Activated CD4-positive, alpha-beta T cell treated with anti-CD3 and anti-CD28 coated beads, Interleukin-2, amount 10 ng/mL, durations not matched to agents 7 days and 5 days (primary cell): ENCODE measurements at regions not wholly inside any gene's neighbourhood (a gene's known extent, or its start where the extent isn't known, plus 50 kb on each side); places are given as distances from the start of the nearest gene placed in this dataset.

Experiments used
- CTCF ChIA-PET: fragments of 350-600 bp; sonication (Branson Sonifier 250); formaldehyde crosslinking; loops from one replicate; lab custom pipeline; 2021; ENCODE audit warnings: antibody characterized with exemption; lab: Charles Lee
- POLR2A ChIA-PET: fragments of 350-600 bp; sonication (Branson Sonifier 250); formaldehyde crosslinking; loops from one replicate; lab custom pipeline; 2021; ENCODE audit warnings: antibody characterized with exemption; lab: Charles Lee
- DNase-seq: peaks from one replicate; pipeline ENCODE4 v3.0.0-alpha.2; 2020
- H3K27ac Mint-ChIP-seq: one replicate; pipeline ENCODE4 v1.8.0; 2021; ENCODE audit warnings: mild to moderate bottlenecking, moderate library complexity, mixed read lengths
- H3K27me3 Mint-ChIP-seq: one replicate; pipeline ENCODE4 v1.8.0; 2021; ENCODE audit warnings: mixed read lengths
- H3K36me3 Mint-ChIP-seq: one replicate; pipeline ENCODE4 v1.8.0; 2021; ENCODE audit warnings: low read depth, mixed read lengths
- H3K4me1 Mint-ChIP-seq: one replicate; pipeline ENCODE4 v1.8.0; 2021; ENCODE audit warnings: mixed read lengths
- H3K4me3 Mint-ChIP-seq: one replicate; pipeline ENCODE4 v1.8.0; 2021; ENCODE audit warnings: mild to moderate bottlenecking, moderate library complexity, mixed read lengths
- H3K9me3 Mint-ChIP-seq: one replicate; pipeline ENCODE4 v1.8.0; 2021; ENCODE audit warnings: mixed read lengths

DNA sequence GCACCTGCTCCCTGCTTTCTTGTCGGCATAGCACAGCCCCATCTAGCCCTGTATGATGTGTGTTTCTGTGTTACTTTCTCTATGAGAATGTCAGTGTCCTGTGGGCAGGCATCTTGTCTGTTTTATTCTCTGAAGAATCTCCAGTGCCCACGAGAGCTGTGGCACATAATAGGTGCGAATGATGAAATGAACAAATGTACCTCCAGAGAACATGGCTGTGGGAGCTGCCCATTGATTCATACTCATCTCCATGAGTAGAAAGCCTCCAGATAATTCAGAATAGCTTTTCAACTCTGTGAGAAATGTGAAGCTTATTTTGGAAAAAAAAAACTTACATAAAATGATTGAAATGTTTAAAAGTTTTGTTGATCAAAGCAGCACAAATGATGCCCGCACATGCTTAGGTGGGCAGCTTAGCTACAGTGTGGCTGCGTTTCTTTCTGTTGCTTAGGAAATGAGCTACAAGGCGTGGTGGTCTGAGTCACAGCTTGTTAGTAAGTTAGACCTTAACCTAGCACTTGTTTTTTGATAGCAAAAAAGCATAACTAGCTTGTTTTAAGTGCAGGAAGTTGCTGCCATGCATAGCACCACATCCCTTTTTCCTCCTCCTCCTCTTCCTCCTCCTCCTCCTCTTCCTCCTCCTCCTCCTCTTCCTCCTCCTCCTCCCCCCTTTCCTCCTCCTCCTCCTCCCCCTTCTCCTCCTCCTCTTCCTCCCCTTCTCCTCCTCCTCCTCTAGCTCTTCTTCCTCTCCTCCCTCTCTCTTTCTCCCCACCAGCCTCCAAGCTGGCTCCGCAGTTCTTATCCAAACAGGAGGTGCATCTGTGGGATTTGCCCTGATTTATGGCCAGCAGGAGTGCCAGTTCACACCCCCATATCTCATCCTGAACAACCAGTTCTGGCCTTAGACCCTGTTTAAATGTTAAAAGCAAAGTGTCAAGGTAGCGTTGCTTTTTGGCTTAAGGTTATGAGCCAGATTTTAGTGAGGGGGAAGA lies 221.5 kb downstream of the IRF8 start:
- no peak overlapping the region for H3K27ac Mint-ChIP-seq
- H3K36me3 Mint-ChIP-seq: no peaks in the 10 kb centered on the region
- CTCF ChIA-PET: interaction anchor here (0.6 to 1.4 kb wide), 4 partner anchors 9 to 294 kb away, joined by 3 to 5 read pairs (median 4); no protein-coding TSS in a partner anchor
- H3K27me3 Mint-ChIP-seq: peaks cover 11% of the 10 kb centered on the region
- H3K4me1 Mint-ChIP-seq: no peaks in the 10 kb centered on the region
- H3K4me3 Mint-ChIP-seq: no peak overlapping the region
- DNase-seq: no peak
- no peaks in the 10 kb centered on the region for H3K9me3 Mint-ChIP-seq
- POLR2A ChIA-PET: no interaction called here

DNA sequence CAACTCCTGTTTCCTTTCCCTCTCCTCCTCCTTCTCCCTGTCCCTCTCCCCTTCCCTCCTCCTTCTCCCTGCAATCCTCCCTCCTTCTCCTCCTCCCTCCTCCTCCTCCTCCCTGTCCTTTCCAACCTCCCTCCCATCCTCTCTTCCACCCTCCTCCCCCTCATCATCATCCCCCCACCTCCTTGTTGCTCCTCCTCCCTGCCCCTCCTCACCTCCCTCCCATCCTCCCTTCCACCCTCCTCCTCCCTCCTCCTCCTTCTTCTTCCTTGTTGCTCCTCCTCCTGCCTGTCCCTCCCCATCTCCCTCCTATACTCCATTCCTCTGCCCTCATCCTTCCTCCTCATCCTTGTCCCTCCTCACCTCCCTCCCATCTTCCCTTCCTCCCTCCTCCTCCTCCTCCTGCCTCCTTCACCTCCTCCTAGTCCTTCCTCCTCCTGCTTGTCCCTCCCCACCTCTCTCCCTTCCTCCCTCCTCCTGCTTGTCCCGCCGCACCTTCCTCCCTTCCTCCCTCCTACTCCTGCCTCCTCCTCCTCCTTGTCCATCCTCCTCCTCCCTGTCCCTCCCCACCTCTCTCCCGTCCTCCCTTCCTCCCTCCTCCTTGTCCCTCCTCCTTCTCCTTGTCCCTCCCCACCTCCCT lies 222.5 kb downstream of the IRF8 start:
- Mint-ChIP-seq H3K4me3 (no peak overlapping the region), H3K27ac (no peak overlapping the region), H3K27me3 (peaks cover 11% of the 10 kb centered on the region), H3K9me3 (no peaks in the 10 kb centered on the region), H3K4me1 (no peaks in the 10 kb centered on the region), H3K36me3 (no peaks in the 10 kb centered on the region)
- ChIA-PET POLR2A (no interaction called here), CTCF (interaction anchor here (0.6 kb wide), 2 partner anchors 109 to 295 kb away, joined by 4 to 5 read pairs; no protein-coding TSS in a partner anchor)
- DNase-seq: no peak

DNA sequence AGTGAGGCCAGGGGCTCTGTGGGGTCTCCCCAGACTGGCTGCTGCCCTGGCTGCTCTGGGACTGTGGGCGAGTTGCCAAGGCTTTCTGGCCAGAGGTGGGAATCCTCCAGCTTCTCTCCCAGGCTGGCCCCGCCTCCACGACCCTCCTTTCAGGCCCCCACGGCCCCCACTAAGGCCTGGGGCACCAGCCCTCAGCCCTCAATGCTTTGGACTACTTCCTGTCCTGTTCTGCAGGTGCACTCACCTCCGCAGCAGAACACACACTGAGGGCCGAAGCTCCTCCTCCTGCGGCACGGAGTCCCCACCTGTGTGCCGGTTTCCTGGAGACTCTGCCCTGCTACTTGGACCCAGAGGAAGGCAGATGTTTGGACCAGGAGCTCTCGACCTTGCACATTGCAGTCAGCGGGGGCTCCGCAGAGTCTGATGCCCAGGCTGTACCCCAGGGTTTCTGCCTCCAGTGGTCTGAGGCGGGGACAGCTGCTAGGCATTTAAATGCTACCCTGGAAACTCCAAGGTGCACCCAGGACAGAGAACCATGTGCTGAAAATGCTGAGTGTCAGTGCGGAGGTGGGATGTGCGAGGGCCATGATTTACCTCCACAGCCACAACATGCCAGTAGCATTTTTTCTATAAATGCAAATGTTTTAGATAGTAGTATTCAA lies 223.8 kb downstream of the IRF8 start:
- Mint-ChIP-seq H3K36me3 (no peaks in the 10 kb centered on the region), H3K27ac (peak overlapping the region; percentile 19), H3K4me3 (no peak overlapping the region), H3K27me3 (peaks cover 11% of the 10 kb centered on the region), H3K9me3 (no peaks in the 10 kb centered on the region), H3K4me1 (no peaks in the 10 kb centered on the region)
- no peak for DNase-seq
- ChIA-PET POLR2A (no interaction called here), CTCF (interaction anchor here (0.6 kb wide), 1 partner anchor 8 kb away, joined by 3 read pairs; no protein-coding TSS in a partner anchor)

- H3K36me3 Mint-ChIP-seq: no peaks in the 10 kb centered on the region
- H3K4me3 Mint-ChIP-seq: no peak overlapping the region
- peaks cover 11% of the 10 kb centered on the region for H3K27me3 Mint-ChIP-seq
- H3K9me3 Mint-ChIP-seq: no peaks in the 10 kb centered on the region
- CTCF ChIA-PET: interaction anchor here (1.1 kb wide), 1 partner anchor 1301 kb away, joined by 4 read pairs; no protein-coding TSS in a partner anchor
- no peak for DNase-seq
- H3K27ac Mint-ChIP-seq: no peak overlapping the region
- no peaks in the 10 kb centered on the region for H3K4me1 Mint-ChIP-seq
- POLR2A ChIA-PET: no interaction called here
These were observed 225.4 kb downstream of the IRF8 start for GRCh38 chr16:86124321-86124720.

GRCh38 chr16:86126891-86127290 lies 227.9 kb downstream of the IRF8 start:
- ChIA-PET CTCF (no interaction called here), POLR2A (no interaction called here)
- Mint-ChIP-seq H3K4me1 (no peaks in the 10 kb centered on the region), H3K9me3 (no peaks in the 10 kb centered on the region), H3K27me3 (peaks cover 8% of the 10 kb centered on the region), H3K4me3 (no peak overlapping the region), H3K36me3 (no peaks in the 10 kb centered on the region), H3K27ac (no peak overlapping the region)
- DNase-seq: no peak

DNA sequence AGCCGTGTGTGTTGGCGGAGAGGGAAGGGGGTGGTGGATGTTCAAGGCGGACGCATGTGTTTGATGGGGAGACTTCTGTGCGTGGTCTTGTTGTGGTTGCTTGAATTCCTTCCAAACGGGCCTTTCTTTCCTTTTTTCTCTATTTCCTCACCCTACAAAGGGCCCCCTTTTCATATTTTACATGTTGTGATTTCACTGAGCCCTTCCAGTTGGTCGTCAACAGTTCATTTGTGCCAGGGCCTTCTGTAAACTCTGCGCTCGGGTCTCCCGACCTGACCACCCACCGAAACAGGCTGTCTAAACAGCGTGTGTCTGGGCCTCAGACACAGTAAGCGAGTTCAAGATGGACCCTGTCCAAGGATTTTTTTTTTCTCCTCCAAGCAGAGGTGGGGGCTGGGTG lies 228.4 kb downstream of the IRF8 start:
- no peak for DNase-seq
- Mint-ChIP-seq H3K4me3 (no peak overlapping the region), H3K36me3 (no peaks in the 10 kb centered on the region), H3K4me1 (no peaks in the 10 kb centered on the region), H3K27me3 (peaks cover 8% of the 10 kb centered on the region), H3K9me3 (no peaks in the 10 kb centered on the region), H3K27ac (no peak overlapping the region)
- POLR2A ChIA-PET: no interaction called here
- CTCF ChIA-PET: no interaction called here

DNA sequence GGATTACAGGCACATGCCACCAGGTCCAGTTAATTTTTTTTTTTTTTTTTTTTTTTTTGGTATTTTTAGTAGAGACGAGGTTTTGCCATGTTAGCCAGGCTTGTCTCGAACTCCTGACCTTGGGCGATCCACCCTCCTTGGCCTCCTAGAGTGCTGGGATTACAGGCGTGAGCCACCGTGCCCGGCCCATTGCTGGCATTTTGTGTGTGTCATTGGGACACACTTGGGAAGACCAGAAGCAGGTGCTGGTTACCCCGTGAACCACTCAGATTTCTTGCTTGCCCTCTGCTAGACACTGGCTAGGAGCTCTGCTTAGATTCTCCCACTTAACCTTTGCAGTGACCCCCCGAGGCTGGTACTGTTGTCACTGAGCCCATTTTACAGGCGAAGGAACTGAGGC lies 229.3 kb downstream of the IRF8 start:
- ChIA-PET CTCF (interaction anchor here (0.7 kb wide), 1 partner anchor 150 kb away, joined by 4 read pairs; no protein-coding TSS in a partner anchor), POLR2A (no interaction called here)
- Mint-ChIP-seq H3K4me1 (no peaks in the 10 kb centered on the region), H3K4me3 (no peak overlapping the region), H3K27ac (no peak overlapping the region), H3K36me3 (no peaks in the 10 kb centered on the region), H3K27me3 (peaks cover 8% of the 10 kb centered on the region), H3K9me3 (no peaks in the 10 kb centered on the region)
- no peak for DNase-seq

GRCh38 chr16:86129541-86129940 lies 230.6 kb downstream of the IRF8 start:
- Mint-ChIP-seq H3K4me1 (no peaks in the 10 kb centered on the region), H3K9me3 (no peaks in the 10 kb centered on the region), H3K4me3 (no peak overlapping the region), H3K36me3 (no peaks in the 10 kb centered on the region), H3K27ac (no peak overlapping the region), H3K27me3 (peaks cover 7% of the 10 kb centered on the region)
- ChIA-PET CTCF (interaction anchor here (1.4 kb wide), 1 partner anchor 11 kb away, joined by 3 read pairs; no protein-coding TSS in a partner anchor), POLR2A (no interaction called here)
- no peak for DNase-seq

GRCh38 chr16:86133377-86133776 lies 234.4 kb downstream of the IRF8 start:
- Mint-ChIP-seq H3K36me3 (no peaks in the 10 kb centered on the region), H3K27me3 (peaks cover 4% of the 10 kb centered on the region), H3K9me3 (no peaks in the 10 kb centered on the region), H3K4me1 (no peaks in the 10 kb centered on the region), H3K27ac (no peak overlapping the region), H3K4me3 (no peak overlapping the region)
- DNase-seq: no peak
- ChIA-PET CTCF (no interaction called here), POLR2A (no interaction called here)

DNA sequence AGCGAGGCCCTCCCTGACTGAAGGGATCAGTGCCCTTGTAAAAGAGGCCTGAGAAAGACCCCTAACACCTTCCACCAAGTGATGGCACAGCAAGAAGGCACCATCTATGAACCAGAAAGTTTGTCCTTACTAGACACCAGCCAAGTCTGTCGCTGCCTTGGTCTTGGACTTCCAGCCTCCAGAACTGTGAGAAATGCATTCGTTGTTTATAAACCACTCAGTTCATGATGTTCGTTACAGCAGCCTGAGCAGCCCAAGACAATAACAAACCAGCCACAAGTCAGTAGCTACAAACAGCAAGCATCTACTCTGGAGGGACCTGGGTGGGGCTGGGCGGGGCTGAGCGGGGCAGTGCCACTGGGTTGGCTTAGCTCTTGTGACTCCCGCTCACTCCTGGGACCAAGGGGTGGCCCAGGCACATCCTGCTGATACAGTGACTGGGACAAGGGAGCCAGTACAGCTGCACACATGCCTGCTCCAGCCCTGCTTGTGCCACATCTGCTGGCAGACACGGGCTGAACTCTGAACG lies 234.9 kb downstream of the IRF8 start:
- H3K27ac Mint-ChIP-seq: no peak overlapping the region
- POLR2A ChIA-PET: no interaction called here
- H3K36me3 Mint-ChIP-seq: no peaks in the 10 kb centered on the region
- no peak overlapping the region for H3K4me3 Mint-ChIP-seq
- CTCF ChIA-PET: no interaction called here
- H3K4me1 Mint-ChIP-seq: no peaks in the 10 kb centered on the region
- no peak for DNase-seq
- no peaks in the 10 kb centered on the region for H3K9me3 Mint-ChIP-seq
- H3K27me3 Mint-ChIP-seq: peaks cover 4% of the 10 kb centered on the region

GRCh38 chr16:86134802-86135461 lies 236.0 kb downstream of the IRF8 start:
- Mint-ChIP-seq H3K27ac (no peak overlapping the region), H3K36me3 (no peaks in the 10 kb centered on the region), H3K27me3 (peaks cover 3% of the 10 kb centered on the region), H3K9me3 (no peaks in the 10 kb centered on the region), H3K4me1 (no peaks in the 10 kb centered on the region), H3K4me3 (no peak overlapping the region)
- POLR2A ChIA-PET: no interaction called here
- no peak for DNase-seq
- CTCF ChIA-PET: no interaction called here

DNA sequence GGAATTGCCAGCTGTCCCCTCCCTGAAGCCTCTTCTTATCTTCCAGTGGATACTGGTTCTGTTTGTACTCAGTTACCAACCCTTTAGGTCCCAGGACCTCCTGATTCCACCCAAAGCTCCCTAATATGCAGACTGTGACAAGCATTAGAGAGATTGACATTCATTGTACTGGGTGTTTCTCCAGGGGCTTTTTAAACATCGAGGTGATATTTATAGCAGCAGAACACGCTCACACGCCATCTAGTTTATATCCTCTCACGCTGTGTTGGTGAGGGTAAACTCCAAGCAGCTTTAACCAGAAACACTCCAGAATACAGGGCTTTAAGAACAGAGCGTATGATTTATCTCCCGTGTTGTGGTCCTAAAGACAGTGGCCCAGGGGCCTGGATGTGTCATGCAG lies 238.4 kb downstream of the IRF8 start:
- ChIA-PET CTCF (no interaction called here), POLR2A (no interaction called here)
- Mint-ChIP-seq H3K27me3 (no peaks in the 10 kb centered on the region), H3K36me3 (no peaks in the 10 kb centered on the region), H3K4me3 (no peak overlapping the region), H3K4me1 (no peaks in the 10 kb centered on the region), H3K9me3 (no peaks in the 10 kb centered on the region), H3K27ac (no peak overlapping the region)
- DNase-seq: no peak
